ENCODE measurements at regions not wholly inside any gene's neighbourhood (a gene's known extent, or its start where the extent isn't known, plus 50 kb on each side); places are given as distances from the start of the nearest gene placed in this dataset.
"Not testable (repeated sequence)": the region's sequence is repeated elsewhere in the genome, so short reads cannot be mapped to it uniquely, and the experiment has no call there.

DNA sequence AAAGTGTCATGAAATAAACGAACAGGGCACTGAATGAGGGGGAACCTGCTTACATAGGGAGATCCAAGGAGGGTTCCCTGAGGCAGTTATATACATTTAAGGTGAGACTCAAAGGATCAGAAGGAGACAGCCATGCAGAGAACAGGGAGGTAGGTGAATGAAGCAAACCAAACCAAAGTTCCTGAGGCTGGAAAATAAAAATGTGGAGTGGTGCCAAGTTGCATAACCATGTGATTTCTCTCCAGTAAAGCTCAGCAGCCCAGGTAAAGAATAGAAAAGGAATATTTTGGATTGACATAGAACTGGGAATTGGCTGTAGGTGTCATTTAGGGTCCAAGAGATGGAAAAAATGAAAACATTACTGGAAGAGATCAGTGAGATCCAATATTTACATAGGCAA is 110.7 kb downstream of the CAAP1 start:
- no peaks in the 10 kb centered on the region for H3K4me1 Mint-ChIP-seq (ENCODE audit: low read depth)
- TF ChIP-seq, protein P1, sequence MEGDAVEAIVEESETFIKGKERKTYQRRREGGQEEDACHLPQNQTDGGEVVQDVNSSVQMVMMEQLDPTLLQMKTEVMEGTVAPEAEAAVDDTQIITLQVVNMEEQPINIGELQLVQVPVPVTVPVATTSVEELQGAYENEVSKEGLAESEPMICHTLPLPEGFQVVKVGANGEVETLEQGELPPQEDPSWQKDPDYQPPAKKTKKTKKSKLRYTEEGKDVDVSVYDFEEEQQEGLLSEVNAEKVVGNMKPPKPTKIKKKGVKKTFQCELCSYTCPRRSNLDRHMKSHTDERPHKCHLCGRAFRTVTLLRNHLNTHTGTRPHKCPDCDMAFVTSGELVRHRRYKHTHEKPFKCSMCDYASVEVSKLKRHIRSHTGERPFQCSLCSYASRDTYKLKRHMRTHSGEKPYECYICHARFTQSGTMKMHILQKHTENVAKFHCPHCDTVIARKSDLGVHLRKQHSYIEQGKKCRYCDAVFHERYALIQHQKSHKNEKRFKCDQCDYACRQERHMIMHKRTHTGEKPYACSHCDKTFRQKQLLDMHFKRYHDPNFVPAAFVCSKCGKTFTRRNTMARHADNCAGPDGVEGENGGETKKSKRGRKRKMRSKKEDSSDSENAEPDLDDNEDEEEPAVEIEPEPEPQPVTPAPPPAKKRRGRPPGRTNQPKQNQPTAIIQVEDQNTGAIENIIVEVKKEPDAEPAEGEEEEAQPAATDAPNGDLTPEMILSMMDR (IDR thresholded peaks at IDR 0.05), result no peak
- peaks cover 0 to 2% of the 10 kb centered on the region in 2 experiments for H3K27me3 ChIP-seq (ENCODE audit: control insufficient read depth in 1 of 2, insufficient read depth in 2 of 2, low read length in 2 of 2)
- H3K27me3 Mint-ChIP-seq, result peaks cover 10% of the 10 kb centered on the region
- no peaks in the 10 kb centered on the region for H3K36me3 ChIP-seq (ENCODE audit: insufficient read depth, low read length)
- ChIA-PET CTCF (no interaction called here), POLR2A (no interaction called here)
- no peaks in the 10 kb centered on the region for H3K9me3 Mint-ChIP-seq
- no peaks in the 10 kb centered on the region for H3K9me3 ChIP-seq (ENCODE audit: control insufficient read depth in 1 of 2, insufficient read depth in 1 of 2, low read length in 2 of 2)
- no peak overlapping the region for H3K4me3 ChIP-seq (ENCODE audit: low read length)
- intact Hi-C loops (cut with DNase I, micrococcal nuclease), result no loop called here
- no peak overlapping the region for H3K27ac Mint-ChIP-seq
- H3K27ac ChIP-seq (ENCODE audit: low read depth in 1 of 2, low read length in 2 of 2), result no peak overlapping the region
- ATAC-seq (ENCODE audit: poor library complexity) (no peak), DNase-seq (no peak)
- no peaks in the 10 kb centered on the region for H3K4me1 ChIP-seq (ENCODE audit: insufficient read depth, low read length)
- H3K36me3 Mint-ChIP-seq (ENCODE audit: low read depth), result no peaks in the 10 kb centered on the region
- no peak overlapping the region for H3K4me3 Mint-ChIP-seq

DNA sequence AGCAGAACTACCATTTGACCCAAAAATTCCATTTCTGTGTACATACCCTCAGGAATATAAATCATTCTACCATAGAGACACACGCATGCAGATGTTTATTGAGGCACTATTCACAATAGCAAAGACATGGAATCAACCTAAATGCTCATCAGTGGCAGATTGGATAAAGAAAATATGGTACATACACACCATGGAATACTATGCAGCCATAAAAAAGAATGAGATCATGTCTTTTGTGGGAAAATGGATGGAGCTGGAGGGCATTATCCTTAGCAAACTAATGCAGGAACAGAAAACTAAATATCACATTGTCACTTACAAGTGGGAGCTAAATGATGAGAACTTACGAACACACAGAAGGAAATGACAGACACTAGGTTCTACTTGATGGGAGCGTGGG is 112.3 kb downstream of the CAAP1 start:
- H3K4me3 Mint-ChIP-seq; H3K4me3 ChIP-seq (ENCODE audit: low read length); H3K27me3 ChIP-seq (ENCODE audit: control insufficient read depth in 1 of 2, insufficient read depth in 2 of 2, low read length in 2 of 2); H3K4me1 Mint-ChIP-seq (ENCODE audit: low read depth); H3K9me3 ChIP-seq (ENCODE audit: control insufficient read depth in 1 of 2, insufficient read depth in 1 of 2, low read length in 2 of 2); H3K4me1 ChIP-seq (ENCODE audit: insufficient read depth, low read length); H3K27ac Mint-ChIP-seq; CTCF ChIA-PET; ATAC-seq (ENCODE audit: poor library complexity); H3K27ac ChIP-seq (ENCODE audit: low read depth in 1 of 2, low read length in 2 of 2); POLR2A ChIA-PET; H3K27me3 Mint-ChIP-seq; intact Hi-C loops (cut with DNase I, micrococcal nuclease); DNase-seq; H3K36me3 ChIP-seq (ENCODE audit: insufficient read depth, low read length); H3K36me3 Mint-ChIP-seq (ENCODE audit: low read depth); H3K9me3 Mint-ChIP-seq: not testable (repeated sequence)

DNA sequence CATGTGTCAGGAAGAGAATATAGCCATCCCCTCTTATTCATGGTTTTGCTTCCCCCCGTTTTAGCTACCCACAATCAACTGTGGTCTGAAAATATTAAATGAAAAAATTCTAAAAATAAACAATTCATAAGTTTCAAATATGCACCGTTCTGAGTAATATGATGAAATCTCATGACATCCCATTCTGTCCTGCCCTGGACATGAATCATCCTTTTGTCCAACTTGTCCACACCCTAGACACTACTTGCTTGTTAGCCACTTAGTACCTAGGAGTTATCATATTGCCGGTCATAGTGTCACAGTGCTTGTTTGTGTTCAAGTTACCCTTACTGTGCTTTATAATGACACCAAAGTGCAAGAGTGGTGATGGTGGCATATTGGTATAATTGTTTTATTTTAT is 113.5 kb downstream of the CAAP1 start:
- H3K9me3 ChIP-seq (ENCODE audit: control insufficient read depth in 1 of 2, insufficient read depth in 1 of 2, low read length in 2 of 2), result no peaks in the 10 kb centered on the region
- no peaks in the 10 kb centered on the region for H3K4me1 Mint-ChIP-seq (ENCODE audit: low read depth)
- H3K27ac Mint-ChIP-seq, result no peak overlapping the region
- ChIA-PET CTCF (no interaction called here), POLR2A (no interaction called here)
- DNase-seq (no peak), ATAC-seq (ENCODE audit: poor library complexity) (no peak)
- no peaks in the 10 kb centered on the region for H3K36me3 ChIP-seq (ENCODE audit: insufficient read depth, low read length)
- peaks cover 10% of the 10 kb centered on the region for H3K27me3 Mint-ChIP-seq
- no peaks in the 10 kb centered on the region for H3K9me3 Mint-ChIP-seq
- TF ChIP-seq, protein P1 (IDR thresholded peaks at IDR 0.05), result no peak
- H3K4me3 ChIP-seq (ENCODE audit: low read length), result no peak overlapping the region
- H3K4me1 ChIP-seq (ENCODE audit: insufficient read depth, low read length), result no peaks in the 10 kb centered on the region
- no peak overlapping the region for H3K27ac ChIP-seq (ENCODE audit: low read depth in 1 of 2, low read length in 2 of 2)
- no peak overlapping the region for H3K4me3 Mint-ChIP-seq
- no peaks in the 10 kb centered on the region for H3K36me3 Mint-ChIP-seq (ENCODE audit: low read depth)
- intact Hi-C loops (cut with DNase I, micrococcal nuclease), result no loop called here
- H3K27me3 ChIP-seq (ENCODE audit: control insufficient read depth in 1 of 2, insufficient read depth in 2 of 2, low read length in 2 of 2), result peaks cover 0 to 2% of the 10 kb centered on the region in 2 experiments

DNA sequence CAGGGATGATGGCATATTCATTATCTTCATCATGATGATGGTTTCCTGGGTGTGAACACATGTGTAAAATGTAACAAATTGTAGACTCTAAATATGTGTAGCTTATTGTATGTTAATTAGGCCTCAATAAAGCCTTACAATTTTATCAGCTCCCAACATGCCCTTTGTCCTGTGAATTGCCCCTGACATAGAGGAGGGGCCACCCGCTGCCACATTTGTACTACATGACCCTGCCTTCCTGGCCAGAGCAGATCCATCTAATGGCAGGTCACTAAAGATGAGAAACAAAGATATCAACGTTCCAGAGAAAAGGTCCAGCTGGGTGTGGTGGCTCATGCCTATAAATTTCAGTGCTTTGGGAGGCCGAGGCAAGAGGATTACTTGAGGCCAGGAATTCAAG is 117.2 kb downstream of the CAAP1 start:
- Histone ChIP-seq H3K4me1 (ENCODE audit: insufficient read depth, low read length) (no peaks in the 10 kb centered on the region), H3K4me3 (ENCODE audit: low read length) (no peak overlapping the region), H3K9me3 (ENCODE audit: control insufficient read depth in 1 of 2, insufficient read depth in 1 of 2, low read length in 2 of 2) (no peaks in the 10 kb centered on the region), H3K27ac (ENCODE audit: low read depth in 1 of 2, low read length in 2 of 2) (no peak overlapping the region), H3K36me3 (ENCODE audit: insufficient read depth, low read length) (no peaks in the 10 kb centered on the region), H3K27me3 (ENCODE audit: control insufficient read depth in 1 of 2, insufficient read depth in 2 of 2, low read length in 2 of 2) (peaks cover 0 to 2% of the 10 kb centered on the region in 2 experiments)
- Mint-ChIP-seq H3K27me3 (peaks cover 8% of the 10 kb centered on the region), H3K36me3 (ENCODE audit: low read depth) (no peaks in the 10 kb centered on the region), H3K9me3 (no peaks in the 10 kb centered on the region), H3K27ac (no peak overlapping the region), H3K4me1 (ENCODE audit: low read depth) (no peaks in the 10 kb centered on the region), H3K4me3 (no peak overlapping the region)
- DNase-seq (no peak), ATAC-seq (ENCODE audit: poor library complexity) (no peak)
- POLR2A ChIA-PET, result no interaction called here
- CTCF ChIA-PET, result no interaction called here
- intact Hi-C loops (cut with DNase I, micrococcal nuclease), result no loop called here
- TF ChIP-seq, protein P1 (IDR thresholded peaks at IDR 0.05), result no peak

Data from CD4-positive, alpha-beta T cell (primary cell).